ENCODE measurements at regions not wholly inside any gene's neighbourhood (a gene's known extent, or its start where the extent isn't known, plus 50 kb on each side); places are given as distances from the start of the nearest gene placed in this dataset.
"Not testable (repeated sequence)": the region's sequence is repeated elsewhere in the genome, so short reads cannot be mapped to it uniquely, and the experiment has no call there.

- H3K4me3 ChIP-seq; intact Hi-C loops (cut with DNase I); H3K27me3 ChIP-seq (replicated peaks; ENCODE audit: insufficient read depth); H3K27ac ChIP-seq; H3K9me3 ChIP-seq; H3K4me1 ChIP-seq (replicated peaks); H3K36me3 ChIP-seq; DNase-seq (ENCODE audit: low spot score): not testable (repeated sequence)
- WGBS: 100% methylated on average over 1 of the region's 3 CpGs
Measured at GRCh38 chr1:144516172-144516571, 54.7 kb upstream of the NBPF15 start.

- H3K4me3 ChIP-seq; H3K36me3 ChIP-seq; H3K9me3 ChIP-seq; H3K4me1 ChIP-seq (replicated peaks); DNase-seq (ENCODE audit: low spot score); H3K27ac ChIP-seq; H3K27me3 ChIP-seq (replicated peaks; ENCODE audit: insufficient read depth); intact Hi-C loops (cut with DNase I): not testable (repeated sequence)
- 86% methylated on average over 2 of the region's 2 CpGs for whole genome bisulfite sequencing
Measured at GRCh38 chr1:144516906-144517305, 55.4 kb upstream of the NBPF15 start.

- whole genome bisulfite sequencing: 74% methylated on average over 6 of the region's 9 CpGs
- H3K4me3 ChIP-seq; intact Hi-C loops (cut with DNase I); H3K36me3 ChIP-seq; DNase-seq (ENCODE audit: low spot score); H3K27me3 ChIP-seq (replicated peaks; ENCODE audit: insufficient read depth); H3K9me3 ChIP-seq; H3K4me1 ChIP-seq (replicated peaks); H3K27ac ChIP-seq: not testable (repeated sequence)
Measured at GRCh38 chr1:144518439-144518838, 57.0 kb upstream of the NBPF15 start.

- WGBS: 44% methylated on average over 11 of the region's 12 CpGs
- intact Hi-C loops (cut with DNase I); H3K27ac ChIP-seq; DNase-seq (ENCODE audit: low spot score); H3K27me3 ChIP-seq (replicated peaks; ENCODE audit: insufficient read depth); H3K4me3 ChIP-seq; H3K4me1 ChIP-seq (replicated peaks); H3K36me3 ChIP-seq; H3K9me3 ChIP-seq: not testable (repeated sequence)
Measured at GRCh38 chr1:144519528-144520189, 58.2 kb upstream of the NBPF15 start.

- H3K4me1 ChIP-seq (replicated peaks); H3K27ac ChIP-seq; intact Hi-C loops (cut with DNase I); H3K9me3 ChIP-seq; DNase-seq (ENCODE audit: low spot score); H3K36me3 ChIP-seq; H3K27me3 ChIP-seq (replicated peaks; ENCODE audit: insufficient read depth); H3K4me3 ChIP-seq: not testable (repeated sequence)
- WGBS: 22% methylated on average over 26 of the region's 33 CpGs
Measured at GRCh38 chr1:144523661-144524407, 62.4 kb upstream of the NBPF15 start.

GRCh38 chr1:144532156-144532607 is 60.5 kb upstream of the PPIAL4F start:
- intact Hi-C loops (cut with DNase I); H3K4me1 ChIP-seq (replicated peaks); DNase-seq (ENCODE audit: low spot score); H3K27ac ChIP-seq; H3K9me3 ChIP-seq; H3K4me3 ChIP-seq; H3K36me3 ChIP-seq; H3K27me3 ChIP-seq (replicated peaks; ENCODE audit: insufficient read depth): not testable (repeated sequence)
- 41% methylated on average over 9 of the region's 9 CpGs for WGBS
- TF ChIP-seq CTCF (IDR thresholded peaks at IDR 0.05): peak in 1 of 4 experiments; percentile 14

GRCh38 chr1:144533480-144533879 is 59.2 kb upstream of the PPIAL4F start:
- intact Hi-C loops (cut with DNase I); H3K36me3 ChIP-seq; DNase-seq (ENCODE audit: low spot score); H3K4me3 ChIP-seq; H3K9me3 ChIP-seq; H3K27ac ChIP-seq; H3K4me1 ChIP-seq (replicated peaks); H3K27me3 ChIP-seq (replicated peaks; ENCODE audit: insufficient read depth): not testable (repeated sequence)
- WGBS: 41% methylated on average over 3 of the region's 3 CpGs

- WGBS: 75% methylated on average over 1 of the region's 1 CpG
- H3K27ac ChIP-seq; H3K4me3 ChIP-seq; DNase-seq (ENCODE audit: low spot score); H3K27me3 ChIP-seq (replicated peaks; ENCODE audit: insufficient read depth); H3K4me1 ChIP-seq (replicated peaks); H3K9me3 ChIP-seq; H3K36me3 ChIP-seq; intact Hi-C loops (cut with DNase I): not testable (repeated sequence)
Measured at GRCh38 chr1:144534286-144534685, 58.4 kb upstream of the PPIAL4F start.

- H3K27me3 ChIP-seq (replicated peaks; ENCODE audit: insufficient read depth); H3K4me3 ChIP-seq; H3K36me3 ChIP-seq; H3K4me1 ChIP-seq (replicated peaks); H3K9me3 ChIP-seq; H3K27ac ChIP-seq; DNase-seq (ENCODE audit: low spot score); intact Hi-C loops (cut with DNase I): not testable (repeated sequence)
- WGBS: 100% methylated on average over 1 of the region's 1 CpG
Measured at GRCh38 chr1:144536677-144537076, 56.0 kb upstream of the PPIAL4F start.

- H3K4me1 ChIP-seq (replicated peaks); H3K27me3 ChIP-seq (replicated peaks; ENCODE audit: insufficient read depth); H3K4me3 ChIP-seq; H3K9me3 ChIP-seq; H3K27ac ChIP-seq; DNase-seq (ENCODE audit: low spot score); intact Hi-C loops (cut with DNase I); H3K36me3 ChIP-seq: not testable (repeated sequence)
- WGBS: 59% methylated on average over 5 of the region's 5 CpGs
Measured at GRCh38 chr1:144537234-144537633, 55.5 kb upstream of the PPIAL4F start.

GRCh38 chr1:144538736-144539135 is 54.0 kb upstream of the PPIAL4F start:
- H3K27me3 ChIP-seq (replicated peaks; ENCODE audit: insufficient read depth); H3K36me3 ChIP-seq; H3K4me3 ChIP-seq; H3K27ac ChIP-seq; H3K4me1 ChIP-seq (replicated peaks); H3K9me3 ChIP-seq; DNase-seq (ENCODE audit: low spot score); intact Hi-C loops (cut with DNase I): not testable (repeated sequence)
- WGBS: 93% methylated on average over 6 of the region's 6 CpGs
